ENCODE measurements at regions not wholly inside any gene's neighbourhood (a gene's known extent, or its start where the extent isn't known, plus 50 kb on each side); places are given as distances from the start of the nearest gene placed in this dataset.
"Not testable (repeated sequence)": the region's sequence is repeated elsewhere in the genome, so short reads cannot be mapped to it uniquely, and the experiment has no call there.

DNA sequence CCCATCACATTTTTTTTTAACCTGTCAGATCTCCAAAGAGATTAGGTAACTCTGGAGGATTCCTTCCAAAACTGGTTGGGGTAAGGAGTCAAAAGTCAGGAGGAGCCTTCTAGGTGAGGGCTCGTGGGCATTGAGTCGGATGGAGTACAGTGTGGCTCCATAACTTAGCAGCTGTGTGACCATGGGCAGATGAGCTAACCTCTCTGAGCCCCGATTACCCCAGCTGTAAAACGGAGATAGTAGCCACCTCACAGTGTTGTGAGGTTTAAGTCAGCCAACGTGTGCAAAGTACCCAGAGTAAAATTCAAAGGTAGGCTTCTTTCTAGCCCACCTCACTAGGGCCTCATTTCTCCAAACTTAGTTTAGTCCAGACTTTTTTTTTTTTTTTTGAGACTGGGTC is 151.5 kb downstream of the CD24 start:
- intact Hi-C loops (cut with DNase I), result no loop called here
- WGBS, 2 donors, result 86 to 95% methylated on average over 5 of the region's 5 CpGs
- TF ChIP-seq CTCF (IDR thresholded peaks at IDR 0.05) (no peak), POLR2A (IDR thresholded peaks at IDR 0.05) (no peak)

DNA sequence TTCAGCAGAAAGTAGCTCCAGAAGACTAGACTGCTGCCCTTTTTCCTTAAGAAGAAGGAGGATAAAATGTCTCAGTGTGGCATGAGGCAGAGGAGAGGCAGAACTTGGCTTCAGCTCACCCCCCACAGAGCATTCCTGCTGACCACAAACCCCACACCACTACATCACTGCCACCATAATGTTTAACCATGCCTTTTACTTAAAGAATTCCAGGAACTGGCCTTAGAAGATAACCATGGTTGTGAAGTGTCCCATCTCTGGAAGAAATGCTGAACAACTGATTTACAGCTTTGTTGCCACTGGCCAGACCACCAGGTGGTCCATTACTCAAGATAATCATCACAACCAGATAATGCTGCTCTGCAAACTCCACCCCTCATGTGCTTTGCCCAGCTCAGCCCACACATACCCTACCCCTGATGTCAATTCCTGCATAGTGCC is 154.1 kb downstream of the CD24 start:
- no peak for DNase-seq
- H3K36me3 ChIP-seq, result no peaks in the 10 kb centered on the region
- TF ChIP-seq CTCF (IDR thresholded peaks at IDR 0.05) (no peak), POLR2A (IDR thresholded peaks at IDR 0.05) (no peak)
- no peaks in the 10 kb centered on the region for H3K9me3 ChIP-seq
- H3K4me3 ChIP-seq, result no peak overlapping the region
- peaks cover 0 to 4% (median 0%) of the 10 kb centered on the region in 4 donors for H3K27me3 ChIP-seq
- intact Hi-C loops (cut with DNase I), result no loop called here
- no peak overlapping the region for H3K27ac ChIP-seq
- no peaks in the 10 kb centered on the region for H3K4me1 ChIP-seq

More for the DNA sequence above, 151.5 kb downstream of the CD24 start:
- Histone ChIP-seq H3K4me1 (no peaks in the 10 kb centered on the region), H3K27ac (no peak overlapping the region), H3K9me3 (no peaks in the 10 kb centered on the region), H3K27me3 (peaks cover 0 to 4% (median 0%) of the 10 kb centered on the region in 4 donors), H3K36me3 (no peaks in the 10 kb centered on the region), H3K4me3 (no peak overlapping the region)
- DNase-seq, result no peak

GRCh38 chr6:106811088-106811686 is 163.3 kb downstream of the CD24 start:
- intact Hi-C loops (cut with DNase I), result no loop called here
- no peak overlapping the region for H3K4me3 ChIP-seq
- H3K36me3 ChIP-seq, result no peaks in the 10 kb centered on the region
- H3K27me3 ChIP-seq, result no peaks in the 10 kb centered on the region
- no peaks in the 10 kb centered on the region for H3K4me1 ChIP-seq
- peaks cover 0 to 60% (median 34%) of the 10 kb centered on the region in 3 donors for H3K9me3 ChIP-seq
- no peak overlapping the region for H3K27ac ChIP-seq
- WGBS, 2 donors, result 73 to 80% methylated on average over 3 of the region's 3 CpGs
- no peak for DNase-seq
- TF ChIP-seq POLR2A (IDR thresholded peaks at IDR 0.05) (no peak), CTCF (IDR thresholded peaks at IDR 0.05) (no peak)

DNA sequence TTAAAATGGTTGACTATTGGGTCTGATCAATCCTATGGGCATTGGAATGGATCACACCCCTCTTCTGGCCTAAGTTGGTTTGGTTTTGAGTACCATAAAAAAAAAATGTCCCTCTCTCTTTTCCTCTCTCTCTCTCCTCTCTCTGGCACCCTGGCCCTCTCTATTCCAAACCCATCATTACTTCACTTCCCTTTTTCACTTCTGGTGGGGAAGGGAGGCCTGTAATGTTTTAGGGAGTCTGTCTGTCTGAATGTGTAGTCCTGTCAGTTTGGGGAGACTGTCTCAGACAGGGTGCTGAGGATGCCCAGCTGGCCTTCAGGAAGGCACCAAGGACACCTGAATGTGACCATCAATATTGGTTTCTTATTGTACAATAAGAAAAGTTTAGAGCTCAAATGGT is 165.8 kb downstream of the CD24 start:
- H3K27me3 ChIP-seq, result no peaks in the 10 kb centered on the region
- H3K27ac ChIP-seq, result no peak overlapping the region
- no peak for DNase-seq
- no peak overlapping the region for H3K4me3 ChIP-seq
- H3K4me1 ChIP-seq, result no peaks in the 10 kb centered on the region
- peaks cover 0 to 60% (median 34%) of the 10 kb centered on the region in 3 donors for H3K9me3 ChIP-seq
- no peak for TF ChIP-seq CTCF (IDR thresholded peaks at IDR 0.05)
- no peak for TF ChIP-seq POLR2A (IDR thresholded peaks at IDR 0.05)
- intact Hi-C loops (cut with DNase I), result no loop called here
- no peaks in the 10 kb centered on the region for H3K36me3 ChIP-seq

DNA sequence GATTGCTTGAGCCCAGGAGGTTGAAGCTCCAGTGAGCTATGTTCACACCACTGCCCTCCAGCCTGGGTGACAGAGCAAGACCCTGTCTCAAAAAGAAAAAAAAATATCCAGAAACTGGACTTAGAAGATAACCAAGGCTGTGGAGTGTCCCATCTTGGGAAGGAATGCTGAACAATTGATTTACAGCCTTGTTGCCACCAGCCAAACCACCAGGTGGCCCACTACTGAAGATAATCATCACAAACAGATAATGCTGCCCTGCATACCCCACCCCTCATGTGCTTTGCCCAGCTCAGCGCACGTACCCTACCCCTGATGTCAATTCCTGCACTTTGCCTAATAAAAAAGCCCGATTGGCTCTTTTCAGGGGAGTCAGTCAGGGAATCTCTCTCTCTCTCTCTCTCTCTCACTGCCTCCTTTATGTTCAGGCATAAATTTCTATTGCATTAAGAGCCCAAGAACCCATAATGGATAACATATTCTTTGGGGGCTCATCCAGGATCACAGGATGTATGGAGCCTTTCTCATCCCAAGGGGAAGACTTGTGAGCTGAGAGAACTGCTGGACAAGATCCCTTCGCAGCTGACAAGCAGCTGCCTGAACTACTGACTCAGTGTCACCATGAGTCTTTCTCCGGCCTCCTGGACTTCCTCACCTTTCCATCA is 166.4 kb downstream of the CD24 start:
- WGBS, 2 donors, result 89 to 94% methylated on average over 5 of the region's 5 CpGs
- peaks cover 0 to 60% (median 34%) of the 10 kb centered on the region in 3 donors for H3K9me3 ChIP-seq
- TF ChIP-seq CTCF (IDR thresholded peaks at IDR 0.05) (no peak), POLR2A (IDR thresholded peaks at IDR 0.05) (no peak)
- H3K27ac ChIP-seq, result no peak overlapping the region
- no peaks in the 10 kb centered on the region for H3K36me3 ChIP-seq
- H3K4me1 ChIP-seq, result peaks cover 0 to 2% (median 0%) of the 10 kb centered on the region in 3 donors
- intact Hi-C loops (cut with DNase I), result no loop called here
- H3K4me3 ChIP-seq, result no peak overlapping the region
- no peak for DNase-seq
- no peaks in the 10 kb centered on the region for H3K27me3 ChIP-seq

- intact Hi-C loops (cut with DNase I); H3K4me1 ChIP-seq; H3K36me3 ChIP-seq; H3K27ac ChIP-seq; DNase-seq; H3K4me3 ChIP-seq; H3K27me3 ChIP-seq: not testable (repeated sequence)
- WGBS, 2 donors, result 60 to 92% methylated on average over 2 to 3 of the region's 4 CpGs
- peaks cover 0 to 44% (median 25%) of the 10 kb centered on the region in 3 donors for H3K9me3 ChIP-seq
These were observed 168.3 kb downstream of the CD24 start for GRCh38 chr6:106806253-106806652.

All from esophagus squamous epithelium (tissue), 5 donors.